ENCODE measurements at regions not wholly inside any gene's neighbourhood (a gene's known extent, or its start where the extent isn't known, plus 50 kb on each side); places are given as distances from the start of the nearest gene placed in this dataset.

- no peak for DNase-seq (ENCODE audit: low read depth)
- TF ChIP-seq CTCF (conservative IDR thresholded peaks at IDR 0.05; ENCODE audit: low read depth, low read length): no peak
These were observed 135.6 kb upstream of the RET start for GRCh38 chr10:42941295-42941644.

GRCh38 chr10:42941790-42942189, 135.1 kb upstream of the RET start:
- DNase-seq (ENCODE audit: low read depth): no peak
- H3K4me3 ChIP-seq (ENCODE audit: low read length): no peak overlapping the region
- TF ChIP-seq CTCF (conservative IDR thresholded peaks at IDR 0.05; ENCODE audit: low read depth, low read length): no peak

More at GRCh38 chr10:42941295-42941644, 135.6 kb upstream of the RET start:
- no peak overlapping the region for H3K4me3 ChIP-seq (ENCODE audit: low read length)

- no peak for TF ChIP-seq CTCF (conservative IDR thresholded peaks at IDR 0.05; ENCODE audit: low read depth, low read length)
- DNase-seq (ENCODE audit: low read depth): no peak
- no peak overlapping the region for H3K4me3 ChIP-seq (ENCODE audit: low read length)
These were observed 134.5 kb upstream of the RET start for GRCh38 chr10:42942279-42942950.

GRCh38 chr10:42943025-42943818, 133.6 kb upstream of the RET start:
- TF ChIP-seq CTCF (conservative IDR thresholded peaks at IDR 0.05; ENCODE audit: low read depth, low read length): no peak
- DNase-seq (ENCODE audit: low read depth): no peak
- H3K4me3 ChIP-seq (ENCODE audit: low read length): no peak overlapping the region

GRCh38 chr10:42948040-42948439, 128.8 kb upstream of the RET start:
- no peak for TF ChIP-seq CTCF (conservative IDR thresholded peaks at IDR 0.05; ENCODE audit: low read depth, low read length)
- no peak overlapping the region for H3K4me3 ChIP-seq (ENCODE audit: low read length)
- DNase-seq (ENCODE audit: low read depth): no peak

GRCh38 chr10:42949287-42949686, 127.6 kb upstream of the RET start:
- DNase-seq (ENCODE audit: low read depth): no peak
- TF ChIP-seq CTCF (conservative IDR thresholded peaks at IDR 0.05; ENCODE audit: low read depth, low read length): no peak
- no peak overlapping the region for H3K4me3 ChIP-seq (ENCODE audit: low read length)

Measured in retinal pigment epithelial cell (primary cell).